GM12878 (cell line): ENCODE measurements at regions not wholly inside any gene's neighbourhood (a gene's known extent, or its start where the extent isn't known, plus 50 kb on each side); places are given as distances from the start of the nearest gene placed in this dataset.

Experiments used
- ATAC-seq: fragments of 200-7000 bp; cut with Tn5 transposase; 3 replicates; pipeline ENCODE4 v1.9.1; 2020; ENCODE audit warnings: mild to moderate bottlenecking, moderate library complexity
- BruUV-seq: library from RNA; stranded (reverse); fragments of 400-500 nt; replicated peaks from 2 replicates; lab custom pipeline; 2021; lab: Mats Ljungman, UMichigan
- CTCF ChIA-PET: fragments of 300-600 bp; sonication (Branson Sonifier 250); formaldehyde crosslinking; extraction: SDS; loops from one replicate; lab custom pipeline; 2021; ENCODE audit warnings: inconsistent platforms; lab: Yijun Ruan, JAX
- POLR2A ChIA-PET: fragments of 350-600 bp; formaldehyde crosslinking; extraction: SDS; loops from one replicate; lab custom pipeline; 2021; ENCODE audit warnings: inconsistent platforms; lab: Charles Lee
- RAD21 ChIA-PET: fragments of 300-600 bp; sonication (Branson Sonifier 250); formaldehyde crosslinking; loops from one replicate; lab custom pipeline; 2023; ENCODE audit warnings: antibody characterized with exemption; ENCODE audit not compliant: unreplicated experiment; lab: Charles Lee
- SMC1A ChIA-PET: fragments of 300-600 bp; sonication (Branson Sonifier 250); formaldehyde crosslinking; loops from one replicate; lab custom pipeline; 2023; ENCODE audit not compliant: unreplicated experiment, uncharacterized antibody; lab: Charles Lee
- DNase-seq: peaks from one replicate; pipeline ENCODE4 v3.0.0-alpha.2; 2011; ENCODE audit warnings: low read depth, low spot score
- FAIRE-seq: peaks from 3 replicates; lab custom pipeline; 2011; peaks lifted over from hg19 to GRCh38; lab: Jason Lieb, UNC
- H2AFZ ChIP-seq: 2 replicates; pipeline ENCODE4 v1.6.0; 2011; ENCODE audit warnings: low read depth, low read length, control low read depth; ENCODE audit not compliant: control insufficient read depth
- H3K27ac ChIP-seq: 2 replicates; pipeline ENCODE4 v1.5.1; 2011; ENCODE audit warnings: control low read depth; ENCODE audit not compliant: control insufficient read depth, insufficient read depth
- H3K27me3 ChIP-seq, 2 experiments: replicated peaks in 1 of 2; 2 replicates each; pipeline versions ENCODE4 v1.6.0 to v1.6.1; 2011; ENCODE audit warnings: low read length in 1 of 2; ENCODE audit not compliant: control insufficient read depth in 2 of 2, insufficient read depth in 2 of 2
- H3K36me3 ChIP-seq, 2 experiments: 2 replicates each; pipeline ENCODE4 v1.5.1; 2011; ENCODE audit warnings: low read length in 1 of 2; ENCODE audit not compliant: control insufficient read depth in 2 of 2, insufficient read depth in 2 of 2
- H3K4me1 ChIP-seq: 2 replicates; pipeline ENCODE4 v1.6.1; 2011; ENCODE audit warnings: mild to moderate bottlenecking, low read length, moderate library complexity, mixed read lengths; ENCODE audit not compliant: control insufficient read depth, insufficient read depth
- H3K4me2 ChIP-seq: 2 replicates; pipeline ENCODE4 v1.6.0; 2011; ENCODE audit warnings: control low read depth; ENCODE audit not compliant: control insufficient read depth, insufficient read depth
- H3K4me3 ChIP-seq: fragments of 200-600 bp; sonication (generic); 2 replicates; pipeline ENCODE4 v1.5.1; 2016
- H3K79me2 ChIP-seq: 2 replicates; pipeline ENCODE4 v1.6.0; 2011; ENCODE audit warnings: low read length; ENCODE audit not compliant: control insufficient read depth, insufficient read depth
- H3K9ac ChIP-seq: 2 replicates; pipeline ENCODE4 v1.8.0; 2011; ENCODE audit warnings: low read length, control low read depth, mixed read lengths; ENCODE audit not compliant: control insufficient read depth, insufficient read depth
- H3K9me3 ChIP-seq: replicated peaks from 3 replicates; pipeline ENCODE4 v1.5.1; 2011; ENCODE audit warnings: mild to moderate bottlenecking, low read length; ENCODE audit not compliant: control insufficient read depth, insufficient read depth
- H4K20me1 ChIP-seq: 2 replicates; pipeline ENCODE4 v1.6.0; 2011; ENCODE audit not compliant: control insufficient read depth, insufficient read depth
- ASH2L ChIP-seq: fragments of 300-600, 200-600 bp; sonication (generic); IDR thresholded peaks from 2 replicates; pipeline ENCODE4 v1.6.1; 2017; ENCODE audit warnings: low read depth, mild to moderate bottlenecking, borderline replicate concordance
- BCL3 ChIP-seq: IDR thresholded peaks from 2 replicates; pipeline ENCODE4 v1.6.1; 2011; ENCODE audit warnings: borderline replicate concordance, low read depth, mild to moderate bottlenecking, moderate library complexity, low read length; ENCODE audit not compliant: insufficient read depth, poor library complexity, severe bottlenecking
- BRCA1 ChIP-seq: IDR thresholded peaks from 2 replicates; pipeline ENCODE4 v1.6.1; 2011; ENCODE audit warnings: low read depth, low read length, improper control_type of control experiment
- CEBPZ ChIP-seq: fragments of 150-350 bp; IDR thresholded peaks from 2 replicates; pipeline ENCODE4 v1.6.1; 2016; ENCODE audit warnings: low read depth, low read length
- E2F4 ChIP-seq: IDR thresholded peaks from 2 replicates; pipeline ENCODE4 v1.6.1; 2012; ENCODE audit warnings: low read depth, low read length, improper control_type of control experiment
- EP300 ChIP-seq, 2 experiments: fragments of 150-350 bp in 1 of 2; IDR thresholded peaks; 2 replicates each; pipeline ENCODE4 v1.6.1; 2011 to 2012; ENCODE audit warnings: low read depth in 2 of 2, low read length in 2 of 2, borderline replicate concordance in 1 of 2, improper control_type of control experiment in 1 of 2, inconsistent platforms in 1 of 2; ENCODE audit not compliant: control insufficient read depth in 1 of 2
- HDAC6 ChIP-seq: fragments of 200-600 bp; sonication (generic); IDR thresholded peaks from one replicate; pipeline ENCODE4 v1.8.0; 2017; ENCODE audit warnings: antibody characterized with exemption; ENCODE audit not compliant: unreplicated experiment
- NR2F1 ChIP-seq: fragments of 450-650 bp; conservative IDR thresholded peaks from 2 replicates; pipeline ENCODE4 v1.6.1; 2017; ENCODE audit warnings: mild to moderate bottlenecking
- PAX5 ChIP-seq: IDR thresholded peaks from 2 replicates; pipeline ENCODE4 v1.6.1; 2011; ENCODE audit warnings: low read depth, low read length, borderline replicate concordance
- POLR2AphosphoS5 ChIP-seq: IDR thresholded peaks from 2 replicates; pipeline ENCODE4 v1.6.1; 2011; ENCODE audit warnings: mild to moderate bottlenecking, low read length, inconsistent platforms
- RBBP5 ChIP-seq: fragments of 200-600 bp; sonication (generic); conservative IDR thresholded peaks from 2 replicates; pipeline ENCODE4 v1.6.1; 2016
- RFX5 ChIP-seq: IDR thresholded peaks from 2 replicates; pipeline ENCODE4 v1.6.1; 2011; ENCODE audit warnings: low read depth, low read length, improper control_type of control experiment
- SREBF1 ChIP-seq: IDR thresholded peaks from 2 replicates; pipeline ENCODE4 v1.6.1; 2012; ENCODE audit warnings: mild to moderate bottlenecking, low read length
- TCF12 ChIP-seq: IDR thresholded peaks from 2 replicates; pipeline ENCODE4 v1.6.1; 2011; ENCODE audit warnings: low read depth, mild to moderate bottlenecking, low read length
- WGBS: methylation state at CpG from one replicate; pipeline ENCODE4 v1.1.6; 2016; ENCODE audit warnings: low lambda C conversion rate; ENCODE audit not compliant: insufficient replicate concordance, insufficient coverage; ENCODE audit errors: missing lambda C conversion rate; 5-methylcytosine and 5-hydroxymethylcytosine counted together
- in situ Hi-C: fragments of 300-500 bp; cut with MboI; formaldehyde crosslinking; loops from 9 replicates; pipeline ENCODE4 v1.14.3; 2018; ENCODE audit warnings: mixed read lengths
- intact Hi-C: fragments of 100-400 bp; cut with micrococcal nuclease; formaldehyde crosslinking; loops from one replicate; pipeline ENCODE4 v1.14.2; 2022; ENCODE audit not compliant: unreplicated experiment

GRCh38 chr12:19689226-19689625, 249.9 kb downstream of the AEBP2 start:
- no peak for FAIRE-seq
- RAD21 ChIA-PET = no interaction called here
- H3K9ac ChIP-seq = no peak overlapping the region
- H3K36me3 ChIP-seq = no peaks in the 10 kb centered on the region
- no peaks in the 10 kb centered on the region for H3K27me3 ChIP-seq
- no peaks in the 10 kb centered on the region for H3K4me1 ChIP-seq
- intact Hi-C loops (no loop called here), in situ Hi-C loops (no loop called here)
- 92% methylated on average over 17 of the region's 17 CpGs for whole genome bisulfite sequencing
- no TSS peak for BruUV-seq
- no peak overlapping the region for H3K4me2 ChIP-seq
- no peak for ATAC-seq
- H2AFZ ChIP-seq = no peak overlapping the region
- POLR2A ChIA-PET = no interaction called here
- no peak for TF ChIP-seq ASH2L
- no peak for TF ChIP-seq BRCA1
- no peak for TF ChIP-seq POLR2AphosphoS5
- no peak for TF ChIP-seq PAX5
- no peak for TF ChIP-seq BCL3
- TF ChIP-seq RFX5 = no peak
- TF ChIP-seq NR2F1 = no peak
- no peak for TF ChIP-seq HDAC6
- no peak for TF ChIP-seq TCF12
- TF ChIP-seq E2F4 = no peak
- no peak for TF ChIP-seq SREBF1
- TF ChIP-seq RBBP5 = no peak
- TF ChIP-seq CEBPZ = no peak
- TF ChIP-seq EP300 (IDR thresholded peaks at IDR 0.05; ENCODE audit: borderline replicate concordance in 1 of 2, control insufficient read depth in 1 of 2, low read depth in 2 of 2, low read length in 2 of 2) = no peak
- no peak overlapping the region for H3K4me3 ChIP-seq
- no peak overlapping the region for H3K27ac ChIP-seq
- CTCF ChIA-PET = no interaction called here
- no peak for DNase-seq
- no peaks in the 10 kb centered on the region for H3K79me2 ChIP-seq
- SMC1A ChIA-PET = no interaction called here
- H4K20me1 ChIP-seq = no peaks in the 10 kb centered on the region
- H3K9me3 ChIP-seq = no peaks in the 10 kb centered on the region
